Neuron (in vitro differentiated cells): ENCODE measurements at regions not wholly inside any gene's neighbourhood (a gene's known extent, or its start where the extent isn't known, plus 50 kb on each side); places are given as distances from the start of the nearest gene placed in this dataset.

Source experiments
- H2AFZ ChIP-seq: one replicate; pipeline ENCODE4 v1.6.1; 2013; ENCODE audit warnings: low read depth, mild to moderate bottlenecking, inconsistent platforms, low read length, moderate library complexity
- H3K27me3 ChIP-seq: one replicate; pipeline ENCODE4 v1.6.1; 2013; ENCODE audit warnings: low read length; ENCODE audit not compliant: insufficient read depth
- H3K36me3 ChIP-seq: one replicate; pipeline ENCODE4 v1.6.1; 2013; ENCODE audit warnings: low read length; ENCODE audit not compliant: insufficient read depth
- H3K4me1 ChIP-seq: one replicate; pipeline ENCODE4 v1.6.1; 2013; ENCODE audit warnings: low read length; ENCODE audit not compliant: insufficient read depth
- H3K4me3 ChIP-seq: 2 replicates; pipeline ENCODE4 v1.5.1; 2013; ENCODE audit warnings: mild to moderate bottlenecking, low read length, moderate library complexity
- H3K9me3 ChIP-seq: one replicate; pipeline ENCODE4 v1.6.1; 2013; ENCODE audit warnings: low read length

DNA sequence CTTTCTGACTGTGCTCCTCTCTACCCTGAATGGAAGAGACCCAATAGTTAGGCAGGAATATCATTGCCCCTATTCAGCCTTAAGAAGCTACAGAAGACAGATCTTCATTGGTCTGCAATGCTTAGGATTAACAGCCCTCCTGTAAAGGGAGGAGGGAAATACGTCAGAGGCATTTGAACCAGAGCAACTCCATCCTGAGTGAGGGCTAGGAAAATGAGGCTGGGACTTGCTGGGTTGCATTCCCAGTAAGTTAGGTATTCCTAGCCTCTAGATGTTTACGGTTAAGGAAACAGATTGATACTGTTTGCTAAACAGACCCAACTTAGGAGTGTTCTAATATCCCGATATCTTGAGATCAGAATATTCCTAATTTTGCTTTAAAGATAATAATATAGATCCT lies 63.5 kb downstream of the PCDH18 start:
- H3K4me1 ChIP-seq, result peaks cover 12% of the 10 kb centered on the region
- H3K27me3 ChIP-seq, result no peaks in the 10 kb centered on the region
- H3K4me3 ChIP-seq, result no peak overlapping the region
- H3K36me3 ChIP-seq, result no peaks in the 10 kb centered on the region
- no peak overlapping the region for H2AFZ ChIP-seq
- no peaks in the 10 kb centered on the region for H3K9me3 ChIP-seq

DNA sequence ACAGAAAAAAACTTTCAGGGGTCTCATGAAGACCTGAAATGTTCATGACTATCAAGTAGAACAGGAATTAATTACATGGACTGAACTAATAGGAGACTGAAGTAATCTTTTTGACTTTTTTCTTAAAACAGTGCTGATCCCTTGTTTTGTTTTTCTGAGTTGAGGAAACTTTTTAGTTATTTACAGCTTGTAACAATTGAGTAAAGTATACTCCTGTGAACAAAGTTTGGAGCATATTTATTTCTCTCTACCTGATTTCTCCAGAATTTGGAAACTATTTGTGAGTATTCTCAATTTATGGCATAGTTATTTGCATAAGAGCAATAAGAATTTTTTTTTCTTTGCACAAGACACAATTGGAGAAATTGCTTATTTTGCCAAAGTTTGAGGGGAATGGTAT lies 64.8 kb downstream of the PCDH18 start:
- Histone ChIP-seq H2AFZ (no peak overlapping the region), H3K4me3 (no peak overlapping the region), H3K36me3 (no peaks in the 10 kb centered on the region), H3K4me1 (peaks cover 12% of the 10 kb centered on the region), H3K9me3 (no peaks in the 10 kb centered on the region), H3K27me3 (no peaks in the 10 kb centered on the region)

DNA sequence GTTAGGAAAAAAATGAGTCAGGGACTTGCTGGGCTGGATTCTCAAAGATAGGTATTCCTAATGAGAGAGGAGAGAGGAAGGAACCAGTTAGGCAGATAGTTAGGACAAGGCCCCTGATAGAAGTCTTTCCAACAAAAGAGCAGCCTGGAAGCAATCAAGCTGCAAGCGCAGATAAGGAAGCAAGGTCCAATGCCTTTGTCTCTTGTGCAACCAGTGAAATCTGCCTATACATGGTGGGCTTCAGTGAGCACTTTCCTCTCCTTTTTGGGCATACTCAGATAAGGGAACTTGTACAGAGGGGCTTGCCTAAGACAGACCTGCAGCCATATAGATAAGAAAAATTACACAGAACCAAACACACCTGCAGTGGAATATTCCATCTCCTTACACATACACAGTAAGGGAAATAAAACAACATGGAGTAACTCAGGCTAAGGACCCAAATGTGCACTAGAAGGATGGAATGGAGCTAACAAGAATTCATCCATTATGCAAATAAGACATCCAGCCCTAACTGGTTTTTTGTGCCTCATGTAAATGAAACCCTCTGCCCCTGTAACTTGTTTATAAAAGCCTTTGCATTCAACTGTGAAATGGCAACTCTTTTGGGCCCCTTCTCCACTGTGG lies 68.8 kb downstream of the PCDH18 start:
- Histone ChIP-seq H2AFZ (no peak overlapping the region), H3K9me3 (no peaks in the 10 kb centered on the region), H3K27me3 (no peaks in the 10 kb centered on the region), H3K4me1 (peaks cover 12% of the 10 kb centered on the region), H3K4me3 (no peak overlapping the region), H3K36me3 (no peaks in the 10 kb centered on the region)

DNA sequence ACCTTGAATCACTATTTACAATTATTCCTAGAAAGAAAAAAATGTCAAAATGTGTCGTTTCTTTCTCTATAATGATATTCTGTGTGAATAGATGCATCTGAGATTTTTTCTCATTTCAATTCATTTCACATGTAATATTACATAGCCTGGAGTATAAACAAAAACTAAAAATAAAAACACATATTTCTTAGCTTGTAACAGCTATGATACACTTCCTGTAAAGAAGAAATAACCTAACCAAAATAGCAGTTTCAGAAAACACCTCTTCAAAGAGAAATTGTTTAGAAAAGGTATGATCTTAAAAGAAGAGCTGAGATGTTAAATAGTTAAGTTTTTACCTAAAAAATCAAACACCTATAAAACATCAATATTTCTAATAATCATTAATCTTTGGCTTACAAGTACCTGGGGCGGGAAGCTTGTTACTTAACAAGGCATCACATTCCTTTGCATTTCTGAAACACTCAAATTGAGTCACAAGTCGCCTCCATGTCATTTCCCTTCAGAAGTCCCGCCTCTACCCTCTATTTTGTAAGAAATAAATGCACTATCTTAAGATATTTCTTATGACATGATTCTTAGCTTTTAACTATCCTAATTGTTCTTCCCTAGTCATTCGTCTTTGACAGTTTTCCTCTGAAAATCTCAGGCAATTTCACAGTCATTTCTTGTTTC lies 76.5 kb downstream of the PCDH18 start:
- Histone ChIP-seq H2AFZ (peak overlapping the region; percentile 16), H3K27me3 (no peaks in the 10 kb centered on the region), H3K4me3 (no peak overlapping the region), H3K36me3 (no peaks in the 10 kb centered on the region), H3K4me1 (no peaks in the 10 kb centered on the region), H3K9me3 (peaks cover 3% of the 10 kb centered on the region)

DNA sequence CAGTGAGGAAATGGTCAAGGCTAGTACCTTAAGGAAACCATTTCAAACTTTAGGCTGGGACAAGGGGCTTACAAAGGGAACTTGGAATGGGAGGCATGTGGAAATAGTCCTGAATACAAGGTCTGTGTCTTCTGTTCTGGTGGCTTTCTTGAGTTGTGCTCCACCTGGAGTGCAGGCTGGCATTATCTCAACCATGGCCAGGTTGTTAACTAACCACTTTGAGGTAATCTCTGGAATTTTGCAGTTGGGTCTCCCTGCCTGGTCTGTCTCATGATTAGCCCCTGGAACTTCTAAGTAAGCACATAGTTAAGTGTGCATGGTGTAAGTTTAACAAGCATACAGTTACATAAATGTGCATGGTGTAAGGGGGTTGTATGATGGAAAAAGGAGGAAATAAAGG lies 77.5 kb downstream of the PCDH18 start:
- H3K4me1 ChIP-seq, result no peaks in the 10 kb centered on the region
- no peak overlapping the region for H2AFZ ChIP-seq
- no peaks in the 10 kb centered on the region for H3K36me3 ChIP-seq

DNA sequence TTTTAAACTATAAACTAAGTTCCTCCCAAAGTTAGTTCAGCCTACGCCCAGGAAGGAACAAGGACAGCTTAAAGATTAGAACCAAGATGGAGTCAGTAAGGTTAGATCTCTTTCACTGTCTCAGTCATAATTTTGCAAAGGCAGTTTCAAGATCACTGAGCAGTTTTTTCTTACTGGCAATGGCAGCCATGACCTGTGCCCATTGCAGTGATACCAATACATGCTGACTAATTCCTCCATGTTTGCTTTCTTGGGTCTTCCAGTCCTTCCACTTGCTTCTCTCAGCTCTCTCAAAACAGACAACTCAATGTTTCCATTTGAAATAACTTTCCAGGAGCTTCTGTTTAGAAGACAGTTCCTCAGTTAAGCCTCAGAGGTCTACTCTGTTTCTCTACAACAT lies 79.5 kb downstream of the PCDH18 start:
- Histone ChIP-seq H3K4me3 (no peak overlapping the region), H3K9me3 (peaks cover 3% of the 10 kb centered on the region), H3K27me3 (no peaks in the 10 kb centered on the region), H2AFZ (no peak overlapping the region), H3K4me1 (no peaks in the 10 kb centered on the region), H3K36me3 (no peaks in the 10 kb centered on the region)

More for the DNA sequence above, 77.5 kb downstream of the PCDH18 start:
- H3K4me3 ChIP-seq, result no peak overlapping the region
- peaks cover 3% of the 10 kb centered on the region for H3K9me3 ChIP-seq
- H3K27me3 ChIP-seq, result no peaks in the 10 kb centered on the region

DNA sequence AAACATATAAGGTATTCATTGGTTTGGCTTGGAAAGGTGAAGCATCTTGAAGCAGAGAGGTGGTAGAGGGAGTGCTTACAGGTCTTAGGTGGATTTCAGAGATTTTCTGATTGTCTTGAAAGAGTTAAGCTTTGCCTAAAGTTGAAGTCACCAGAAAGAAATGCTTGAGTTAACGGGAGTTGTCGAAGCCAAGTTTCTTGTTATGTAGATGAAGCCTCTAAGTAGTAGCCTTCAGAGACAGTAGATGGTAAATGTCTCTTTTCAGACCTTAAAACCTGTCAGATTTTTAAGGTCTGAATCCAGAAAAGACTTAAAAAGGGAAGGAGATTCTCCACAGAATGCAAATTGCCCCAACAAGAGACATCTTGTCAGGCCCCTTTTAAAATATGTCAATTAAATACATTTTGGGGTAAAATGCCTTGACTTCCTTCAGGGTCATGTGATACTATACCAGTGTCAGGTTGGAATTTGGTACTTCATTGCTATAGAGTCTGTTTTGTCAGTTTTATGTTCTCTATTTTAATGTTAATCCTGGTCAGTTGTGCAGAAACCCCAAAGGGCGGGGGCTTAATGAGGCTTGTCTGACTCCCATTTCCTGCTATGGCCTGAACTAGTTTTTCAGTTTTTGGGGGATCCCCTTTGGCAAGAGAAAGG lies 81.0 kb downstream of the PCDH18 start:
- Histone ChIP-seq H2AFZ (no peak overlapping the region), H3K4me1 (no peaks in the 10 kb centered on the region), H3K36me3 (no peaks in the 10 kb centered on the region), H3K27me3 (no peaks in the 10 kb centered on the region), H3K4me3 (no peak overlapping the region), H3K9me3 (peaks cover 3% of the 10 kb centered on the region)

DNA sequence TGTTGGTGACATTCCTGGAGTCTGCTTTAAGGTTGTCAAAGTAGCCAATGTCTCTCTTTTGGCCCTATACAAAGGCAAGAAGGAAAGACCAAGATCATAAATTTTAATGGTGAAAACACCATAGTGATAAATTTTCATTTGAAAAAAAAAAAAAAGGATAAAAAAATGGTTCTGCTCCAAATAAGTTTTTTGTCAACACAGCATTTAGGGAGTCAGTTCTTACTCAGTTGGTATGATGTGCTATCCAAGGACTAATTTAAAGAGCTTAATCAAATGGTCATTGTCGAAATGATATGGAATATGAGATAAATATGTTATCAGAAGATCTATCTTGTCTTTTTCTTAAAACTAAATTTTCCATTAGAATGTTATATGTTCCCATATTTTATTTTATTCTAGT lies 83.9 kb downstream of the PCDH18 start:
- Histone ChIP-seq H3K4me3 (no peak overlapping the region), H3K27me3 (no peaks in the 10 kb centered on the region), H3K36me3 (no peaks in the 10 kb centered on the region), H3K9me3 (peaks cover 3% of the 10 kb centered on the region), H2AFZ (no peak overlapping the region), H3K4me1 (no peaks in the 10 kb centered on the region)

DNA sequence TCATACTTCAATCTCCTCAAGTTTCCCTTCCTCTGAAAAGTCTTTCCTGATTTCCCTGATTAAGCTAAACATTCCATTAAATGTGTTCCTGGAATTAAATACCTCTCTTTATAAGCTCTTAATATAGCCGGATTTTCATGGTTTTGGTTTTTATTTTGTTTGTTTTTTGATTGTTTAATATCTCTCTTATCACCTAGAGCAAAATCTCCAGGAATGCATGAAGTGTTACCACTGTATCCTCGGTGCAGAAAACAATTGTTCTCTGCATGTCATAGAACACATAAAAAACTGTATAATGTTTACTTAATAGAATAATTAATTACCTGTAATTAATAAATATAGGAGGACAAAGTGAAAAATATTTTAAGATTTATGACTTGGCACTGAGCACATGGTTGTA lies 86.2 kb downstream of the PCDH18 start:
- no peak overlapping the region for H3K4me3 ChIP-seq
- H3K9me3 ChIP-seq, result no peaks in the 10 kb centered on the region
- no peaks in the 10 kb centered on the region for H3K27me3 ChIP-seq
- no peaks in the 10 kb centered on the region for H3K36me3 ChIP-seq
- H2AFZ ChIP-seq, result no peak overlapping the region
- no peaks in the 10 kb centered on the region for H3K4me1 ChIP-seq

DNA sequence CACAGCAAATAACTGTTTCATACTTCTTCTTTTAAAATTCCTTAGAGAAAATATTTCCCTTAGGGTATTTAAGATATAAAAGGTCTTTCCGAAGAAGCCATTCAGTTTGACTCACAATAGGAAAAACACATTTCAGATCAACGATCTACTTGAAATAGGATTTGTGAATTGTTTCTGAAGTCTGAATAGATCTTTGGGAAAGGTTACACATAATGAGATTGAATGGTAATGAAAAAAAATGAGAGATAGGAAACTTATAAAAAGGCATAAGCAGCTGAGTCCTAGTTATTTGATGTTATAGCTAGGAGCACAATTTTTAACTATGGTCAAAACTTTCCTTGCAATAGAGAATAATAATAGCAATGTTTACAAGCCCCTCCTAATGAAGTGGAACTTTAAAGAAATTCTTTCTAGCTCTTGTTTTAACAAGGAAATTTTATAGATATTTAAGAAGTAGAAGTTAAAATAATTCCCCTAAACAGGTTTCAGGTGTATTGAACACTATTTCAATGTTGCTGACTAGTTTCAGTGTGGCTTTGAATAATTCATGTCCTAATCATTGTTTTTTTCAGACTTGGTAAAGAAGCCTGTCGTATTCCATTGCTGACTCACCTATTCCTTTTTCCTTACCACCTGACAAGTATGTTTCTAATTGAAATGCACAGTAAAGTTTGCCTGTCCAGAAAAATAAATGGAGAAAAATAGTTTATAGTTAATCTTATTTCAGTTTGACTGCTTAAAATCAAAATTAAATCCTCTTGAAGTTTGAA lies 89.1 kb downstream of the PCDH18 start:
- Histone ChIP-seq H2AFZ (no peak overlapping the region), H3K36me3 (no peaks in the 10 kb centered on the region), H3K27me3 (no peaks in the 10 kb centered on the region), H3K4me1 (no peaks in the 10 kb centered on the region), H3K9me3 (no peaks in the 10 kb centered on the region), H3K4me3 (no peak overlapping the region)

DNA sequence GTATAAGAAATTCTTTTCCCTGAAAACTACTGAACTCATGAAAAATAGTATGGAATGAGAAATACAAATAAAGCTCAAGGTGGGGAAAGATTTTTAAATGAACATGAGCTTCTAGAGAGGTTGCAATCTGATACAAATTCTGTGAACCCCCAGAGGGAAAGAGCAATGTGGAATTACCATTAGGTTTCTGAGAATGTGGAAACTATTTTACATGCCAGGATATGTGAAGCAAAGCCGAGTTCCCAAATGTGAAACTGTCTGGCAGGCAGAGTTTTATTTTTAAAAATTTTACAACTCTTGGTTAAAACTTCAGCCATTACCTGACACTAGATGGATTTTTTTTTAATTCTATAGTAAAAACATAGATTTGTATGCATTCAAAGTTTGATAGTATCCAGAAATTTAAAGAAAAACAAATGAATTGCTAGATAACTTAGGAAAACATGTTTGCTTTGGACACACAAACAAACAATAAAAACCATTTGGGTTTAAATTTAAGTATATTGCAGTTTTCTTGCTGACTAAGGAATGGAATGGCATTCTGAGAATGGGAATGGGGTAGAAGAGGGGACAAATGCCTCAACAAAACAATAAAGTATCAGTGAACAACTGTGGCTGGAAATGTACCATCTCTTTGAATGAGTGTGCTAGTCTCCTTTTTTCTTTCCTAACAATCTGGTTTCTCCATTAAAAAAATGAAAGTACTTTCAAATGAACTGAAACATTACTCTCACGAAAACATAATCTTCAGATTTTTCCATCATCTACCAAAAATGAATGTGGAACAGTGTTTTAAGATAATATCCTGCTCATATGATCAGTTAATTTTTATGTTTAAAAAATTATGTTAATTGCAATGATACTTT lies 99.6 kb downstream of the PCDH18 start:
- H3K4me3 ChIP-seq, result no peak overlapping the region

DNA sequence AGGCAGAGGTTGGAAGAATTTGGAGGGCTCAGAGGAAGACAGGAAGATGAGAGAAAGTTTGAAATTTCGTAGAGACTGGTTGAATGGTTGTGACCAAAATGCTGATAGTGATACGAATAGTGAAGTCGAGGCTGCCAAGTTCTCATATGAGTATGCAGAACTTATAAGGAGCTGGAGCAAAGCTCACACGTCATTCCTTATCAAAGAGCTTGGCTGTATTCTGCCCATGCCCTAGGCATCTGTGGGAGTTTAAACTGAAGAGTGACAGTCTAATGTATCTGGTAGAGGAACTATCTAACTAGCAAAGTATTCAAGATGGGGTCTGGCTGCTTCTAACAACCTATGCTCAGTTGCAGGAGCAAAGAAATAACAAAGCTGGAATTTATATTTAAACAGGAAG lies 102.1 kb downstream of the PCDH18 start:
- Histone ChIP-seq H2AFZ (no peak overlapping the region), H3K27me3 (no peaks in the 10 kb centered on the region), H3K4me1 (no peaks in the 10 kb centered on the region), H3K9me3 (peaks cover 5% of the 10 kb centered on the region), H3K4me3 (no peak overlapping the region), H3K36me3 (no peaks in the 10 kb centered on the region)

More for the DNA sequence above, 99.6 kb downstream of the PCDH18 start:
- H3K4me1 ChIP-seq, result no peaks in the 10 kb centered on the region
- H3K9me3 ChIP-seq, result peaks cover 3% of the 10 kb centered on the region
- no peak overlapping the region for H2AFZ ChIP-seq
- H3K27me3 ChIP-seq, result no peaks in the 10 kb centered on the region
- H3K36me3 ChIP-seq, result no peaks in the 10 kb centered on the region
